ENCODE measurements at regions not wholly inside any gene's neighbourhood (a gene's known extent, or its start where the extent isn't known, plus 50 kb on each side); places are given as distances from the start of the nearest gene placed in this dataset.

DNA sequence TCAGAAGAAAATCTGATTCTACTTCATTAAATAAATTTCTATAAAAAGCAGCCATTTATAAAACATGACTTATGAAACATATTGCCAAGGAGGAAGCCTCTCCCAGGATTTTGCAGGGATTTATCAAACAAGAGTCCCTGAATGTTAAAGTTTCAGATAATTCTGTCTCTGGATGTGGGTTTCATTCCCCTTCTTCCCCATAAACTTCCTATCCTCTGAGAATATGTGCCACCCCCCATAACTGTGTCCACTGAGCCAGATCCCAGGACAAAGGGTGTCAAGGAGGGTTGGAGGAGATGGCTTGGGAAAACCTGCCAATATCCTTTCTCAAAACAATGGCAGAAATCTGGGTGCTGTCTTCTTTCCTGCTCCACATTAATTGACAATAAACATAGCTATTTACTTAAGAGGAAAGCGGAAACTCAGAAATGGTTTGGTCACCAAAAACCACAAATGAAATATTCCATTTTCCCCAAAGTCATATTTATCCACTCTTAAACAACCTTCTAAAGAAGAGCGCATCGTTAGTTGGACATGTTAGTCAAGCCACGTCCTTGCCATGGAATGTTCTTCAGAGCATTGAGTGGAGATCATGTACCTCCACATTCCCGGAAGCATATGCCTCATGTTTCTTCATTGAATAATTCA, 54.3 kb upstream of the AKR1E2 start:
- TF ChIP-seq, protein P1, sequence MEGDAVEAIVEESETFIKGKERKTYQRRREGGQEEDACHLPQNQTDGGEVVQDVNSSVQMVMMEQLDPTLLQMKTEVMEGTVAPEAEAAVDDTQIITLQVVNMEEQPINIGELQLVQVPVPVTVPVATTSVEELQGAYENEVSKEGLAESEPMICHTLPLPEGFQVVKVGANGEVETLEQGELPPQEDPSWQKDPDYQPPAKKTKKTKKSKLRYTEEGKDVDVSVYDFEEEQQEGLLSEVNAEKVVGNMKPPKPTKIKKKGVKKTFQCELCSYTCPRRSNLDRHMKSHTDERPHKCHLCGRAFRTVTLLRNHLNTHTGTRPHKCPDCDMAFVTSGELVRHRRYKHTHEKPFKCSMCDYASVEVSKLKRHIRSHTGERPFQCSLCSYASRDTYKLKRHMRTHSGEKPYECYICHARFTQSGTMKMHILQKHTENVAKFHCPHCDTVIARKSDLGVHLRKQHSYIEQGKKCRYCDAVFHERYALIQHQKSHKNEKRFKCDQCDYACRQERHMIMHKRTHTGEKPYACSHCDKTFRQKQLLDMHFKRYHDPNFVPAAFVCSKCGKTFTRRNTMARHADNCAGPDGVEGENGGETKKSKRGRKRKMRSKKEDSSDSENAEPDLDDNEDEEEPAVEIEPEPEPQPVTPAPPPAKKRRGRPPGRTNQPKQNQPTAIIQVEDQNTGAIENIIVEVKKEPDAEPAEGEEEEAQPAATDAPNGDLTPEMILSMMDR (IDR thresholded peaks at IDR 0.05; ENCODE audit: low read depth, low read length, missing input control), result no peak
- TF ChIP-seq, protein P2, sequence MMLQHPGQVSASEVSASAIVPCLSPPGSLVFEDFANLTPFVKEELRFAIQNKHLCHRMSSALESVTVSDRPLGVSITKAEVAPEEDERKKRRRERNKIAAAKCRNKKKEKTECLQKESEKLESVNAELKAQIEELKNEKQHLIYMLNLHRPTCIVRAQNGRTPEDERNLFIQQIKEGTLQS (IDR thresholded peaks at IDR 0.05), result no peak
- no peak for TF ChIP-seq SP1 (IDR thresholded peaks at IDR 0.05)
- TF ChIP-seq, protein P3, sequence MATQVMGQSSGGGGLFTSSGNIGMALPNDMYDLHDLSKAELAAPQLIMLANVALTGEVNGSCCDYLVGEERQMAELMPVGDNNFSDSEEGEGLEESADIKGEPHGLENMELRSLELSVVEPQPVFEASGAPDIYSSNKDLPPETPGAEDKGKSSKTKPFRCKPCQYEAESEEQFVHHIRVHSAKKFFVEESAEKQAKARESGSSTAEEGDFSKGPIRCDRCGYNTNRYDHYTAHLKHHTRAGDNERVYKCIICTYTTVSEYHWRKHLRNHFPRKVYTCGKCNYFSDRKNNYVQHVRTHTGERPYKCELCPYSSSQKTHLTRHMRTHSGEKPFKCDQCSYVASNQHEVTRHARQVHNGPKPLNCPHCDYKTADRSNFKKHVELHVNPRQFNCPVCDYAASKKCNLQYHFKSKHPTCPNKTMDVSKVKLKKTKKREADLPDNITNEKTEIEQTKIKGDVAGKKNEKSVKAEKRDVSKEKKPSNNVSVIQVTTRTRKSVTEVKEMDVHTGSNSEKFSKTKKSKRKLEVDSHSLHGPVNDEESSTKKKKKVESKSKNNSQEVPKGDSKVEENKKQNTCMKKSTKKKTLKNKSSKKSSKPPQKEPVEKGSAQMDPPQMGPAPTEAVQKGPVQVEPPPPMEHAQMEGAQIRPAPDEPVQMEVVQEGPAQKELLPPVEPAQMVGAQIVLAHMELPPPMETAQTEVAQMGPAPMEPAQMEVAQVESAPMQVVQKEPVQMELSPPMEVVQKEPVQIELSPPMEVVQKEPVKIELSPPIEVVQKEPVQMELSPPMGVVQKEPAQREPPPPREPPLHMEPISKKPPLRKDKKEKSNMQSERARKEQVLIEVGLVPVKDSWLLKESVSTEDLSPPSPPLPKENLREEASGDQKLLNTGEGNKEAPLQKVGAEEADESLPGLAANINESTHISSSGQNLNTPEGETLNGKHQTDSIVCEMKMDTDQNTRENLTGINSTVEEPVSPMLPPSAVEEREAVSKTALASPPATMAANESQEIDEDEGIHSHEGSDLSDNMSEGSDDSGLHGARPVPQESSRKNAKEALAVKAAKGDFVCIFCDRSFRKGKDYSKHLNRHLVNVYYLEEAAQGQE (IDR thresholded peaks at IDR 0.05), result no peak
- no peak for TF ChIP-seq JUND (IDR thresholded peaks at IDR 0.05)
- TF ChIP-seq RAD21 (IDR thresholded peaks at IDR 0.05), result no peak
- no peak for TF ChIP-seq RXRA (IDR thresholded peaks at IDR 0.05)

Data from liver (tissue), 3 donors.